ENCODE measurements at regions not wholly inside any gene's neighbourhood (a gene's known extent, or its start where the extent isn't known, plus 50 kb on each side); places are given as distances from the start of the nearest gene placed in this dataset.

DNA sequence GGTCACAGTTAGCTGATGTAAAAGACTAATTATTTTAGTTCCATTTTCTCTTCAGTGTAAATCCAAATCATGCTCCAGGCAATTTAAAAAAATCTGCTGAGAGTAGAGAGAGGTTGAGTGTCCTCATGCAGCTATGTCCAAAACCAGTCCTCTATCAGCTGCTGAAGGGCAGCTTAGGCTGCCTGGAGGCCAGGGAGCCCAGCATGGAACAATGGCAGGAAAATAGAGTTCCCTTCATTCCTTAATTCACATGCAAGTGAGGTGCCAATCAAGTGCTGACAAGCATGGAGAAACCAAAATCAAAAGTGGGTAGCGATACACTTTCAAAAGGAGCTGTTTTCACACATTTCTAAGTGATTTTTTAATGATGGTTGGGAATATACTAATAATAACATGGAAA is 78.3 kb upstream of the POU5F2 start:
- TF ChIP-seq, protein P1, sequence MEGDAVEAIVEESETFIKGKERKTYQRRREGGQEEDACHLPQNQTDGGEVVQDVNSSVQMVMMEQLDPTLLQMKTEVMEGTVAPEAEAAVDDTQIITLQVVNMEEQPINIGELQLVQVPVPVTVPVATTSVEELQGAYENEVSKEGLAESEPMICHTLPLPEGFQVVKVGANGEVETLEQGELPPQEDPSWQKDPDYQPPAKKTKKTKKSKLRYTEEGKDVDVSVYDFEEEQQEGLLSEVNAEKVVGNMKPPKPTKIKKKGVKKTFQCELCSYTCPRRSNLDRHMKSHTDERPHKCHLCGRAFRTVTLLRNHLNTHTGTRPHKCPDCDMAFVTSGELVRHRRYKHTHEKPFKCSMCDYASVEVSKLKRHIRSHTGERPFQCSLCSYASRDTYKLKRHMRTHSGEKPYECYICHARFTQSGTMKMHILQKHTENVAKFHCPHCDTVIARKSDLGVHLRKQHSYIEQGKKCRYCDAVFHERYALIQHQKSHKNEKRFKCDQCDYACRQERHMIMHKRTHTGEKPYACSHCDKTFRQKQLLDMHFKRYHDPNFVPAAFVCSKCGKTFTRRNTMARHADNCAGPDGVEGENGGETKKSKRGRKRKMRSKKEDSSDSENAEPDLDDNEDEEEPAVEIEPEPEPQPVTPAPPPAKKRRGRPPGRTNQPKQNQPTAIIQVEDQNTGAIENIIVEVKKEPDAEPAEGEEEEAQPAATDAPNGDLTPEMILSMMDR (optimal IDR thresholded peaks at IDR 0.05 in 1 of 3, IDR thresholded peaks at IDR 0.05 in 1 of 3, conservative IDR thresholded peaks at IDR 0.05 in 1 of 3; ENCODE audit: extremely low read depth in 1 of 3, insufficient read depth in 2 of 3, low read length in 3 of 3): no peak
- TF ChIP-seq EZH2 (IDR thresholded peaks at IDR 0.05; ENCODE audit: low read length): no peak

Data from keratinocyte (primary cell).